NCI-H524 treated with DMSO at 0.1 percent for 48 hours (cell line): ENCODE measurements at regions not wholly inside any gene's neighbourhood (a gene's known extent, or its start where the extent isn't known, plus 50 kb on each side); places are given as distances from the start of the nearest gene placed in this dataset.
"Not testable (repeated sequence)": the region's sequence is repeated elsewhere in the genome, so short reads cannot be mapped to it uniquely, and the experiment has no call there.

Experiments used
- DNase-seq: peaks from one replicate; lab custom pipeline; 2025; lab: John Stamatoyannopoulos, UW

DNA sequence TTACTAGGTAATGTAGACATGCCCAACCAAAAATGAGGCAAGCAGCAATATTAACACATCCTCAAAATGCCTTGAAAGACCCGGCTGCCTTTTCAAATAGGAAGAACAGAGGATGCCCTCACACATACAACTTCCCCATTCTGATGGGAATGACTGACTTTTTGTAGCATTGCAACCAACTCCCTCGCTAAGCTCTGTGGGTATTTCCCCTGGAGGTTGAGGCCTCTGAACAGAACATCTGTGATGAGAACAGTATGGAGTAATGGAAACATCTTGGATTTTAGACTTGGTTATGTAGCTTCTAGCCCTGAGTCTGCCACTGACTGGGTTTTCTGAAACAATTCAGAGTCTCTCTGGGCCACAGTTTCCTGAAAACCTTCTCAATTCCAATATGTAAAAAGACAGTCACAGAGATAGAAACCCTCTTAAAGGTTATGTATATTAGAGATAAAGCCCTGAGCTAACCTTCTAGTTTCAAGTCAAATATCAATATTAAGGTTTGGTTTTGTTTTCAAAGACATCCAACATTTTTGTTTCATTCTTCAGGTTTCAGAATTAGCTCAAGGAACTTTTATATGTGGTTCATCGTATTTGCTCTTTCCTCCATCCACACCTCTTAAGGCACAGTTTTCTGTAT is 311.5 kb downstream of the SETD4 start:
- no peak for DNase-seq

DNA sequence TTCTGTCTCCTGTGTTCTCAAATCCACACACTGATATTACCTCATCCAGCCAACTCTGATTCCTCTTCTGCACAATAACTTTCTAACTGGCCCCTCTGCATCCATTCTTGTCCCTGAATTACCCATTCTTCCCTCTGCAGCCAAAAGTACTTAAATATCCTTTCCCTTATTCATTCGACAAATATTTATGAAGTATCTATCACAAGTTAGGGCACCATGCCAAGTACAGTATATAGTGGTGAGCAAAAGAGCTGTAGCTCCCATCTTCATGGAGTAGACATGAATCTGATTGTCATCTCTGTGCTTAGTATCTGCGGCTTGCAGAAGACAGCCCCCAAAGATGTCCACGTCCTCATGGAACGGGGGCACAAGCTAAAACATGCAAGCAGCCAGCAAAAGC is 316.8 kb downstream of the SETD4 start:
- no peak for DNase-seq

DNA sequence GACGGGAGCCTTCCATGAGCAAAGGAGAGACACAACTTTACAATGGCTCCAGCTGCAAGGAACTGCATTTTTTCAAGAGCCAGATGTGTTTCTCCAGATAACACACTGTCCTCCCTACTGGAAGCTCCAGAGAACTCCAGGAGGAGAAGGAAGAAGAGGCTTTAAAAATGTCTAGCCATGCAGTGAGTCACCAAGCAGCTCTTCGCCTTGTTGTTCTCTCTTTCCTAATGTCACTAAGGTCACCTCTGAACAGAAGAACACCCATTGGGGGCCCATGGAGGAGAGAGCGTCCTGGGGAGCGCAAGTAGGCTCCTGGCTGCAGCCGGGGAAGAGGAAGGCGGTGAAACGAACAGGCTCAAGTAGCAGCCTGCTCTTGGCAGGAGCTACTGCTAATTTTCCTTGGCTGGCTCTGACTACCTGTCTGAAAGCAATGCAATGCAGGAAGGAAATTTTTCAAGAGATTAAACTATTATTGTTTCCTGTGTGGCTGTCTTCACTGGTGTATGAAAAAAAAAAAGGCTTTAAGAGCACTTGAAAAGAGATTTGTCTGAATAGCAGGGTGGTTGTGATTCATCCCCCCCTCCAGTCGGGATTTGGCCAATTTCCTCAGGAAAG is 321.9 kb downstream of the SETD4 start:
- DNase-seq = no peak

DNA sequence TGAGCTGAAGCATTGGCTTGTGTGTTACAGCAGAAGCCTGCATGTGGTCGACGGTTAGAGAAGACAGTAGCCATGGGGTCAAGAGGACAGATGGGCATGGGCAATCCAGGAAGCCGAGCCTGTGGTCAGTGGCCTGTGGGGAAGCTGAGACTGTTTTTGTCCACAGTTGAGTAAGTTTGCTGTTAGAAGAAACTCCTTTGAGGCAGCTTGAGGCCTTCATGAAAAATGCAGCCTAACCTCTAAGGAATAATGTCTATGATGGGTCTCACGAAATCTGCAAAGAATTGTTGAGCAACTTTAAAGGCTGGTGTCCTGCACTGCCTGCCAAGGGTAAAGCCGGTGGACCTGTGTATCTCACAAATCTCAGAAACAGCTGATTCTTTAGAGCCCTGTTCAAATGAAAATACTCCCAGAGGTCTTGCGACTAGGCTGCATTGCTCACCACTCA is 322.4 kb downstream of the SETD4 start:
- no peak for DNase-seq

DNA sequence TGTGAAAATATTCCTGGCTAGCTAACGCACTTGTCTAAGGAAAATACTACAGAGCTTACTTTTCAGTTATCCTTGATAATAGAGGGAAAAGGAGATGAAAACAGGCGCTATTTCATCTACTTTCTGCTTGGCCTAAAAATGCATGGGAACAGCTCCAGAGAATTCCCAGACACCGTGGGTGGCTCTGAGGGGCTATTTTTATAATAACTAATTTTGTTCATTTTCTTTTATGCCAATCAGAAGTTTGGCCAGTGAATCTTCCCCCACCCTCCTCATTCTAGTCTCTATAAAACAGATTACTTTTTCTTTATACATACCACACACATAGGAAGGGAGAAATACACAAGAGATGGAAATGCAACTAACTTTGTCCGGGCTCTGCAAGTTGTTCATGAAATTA is 322.9 kb downstream of the SETD4 start:
- DNase-seq = no peak

DNA sequence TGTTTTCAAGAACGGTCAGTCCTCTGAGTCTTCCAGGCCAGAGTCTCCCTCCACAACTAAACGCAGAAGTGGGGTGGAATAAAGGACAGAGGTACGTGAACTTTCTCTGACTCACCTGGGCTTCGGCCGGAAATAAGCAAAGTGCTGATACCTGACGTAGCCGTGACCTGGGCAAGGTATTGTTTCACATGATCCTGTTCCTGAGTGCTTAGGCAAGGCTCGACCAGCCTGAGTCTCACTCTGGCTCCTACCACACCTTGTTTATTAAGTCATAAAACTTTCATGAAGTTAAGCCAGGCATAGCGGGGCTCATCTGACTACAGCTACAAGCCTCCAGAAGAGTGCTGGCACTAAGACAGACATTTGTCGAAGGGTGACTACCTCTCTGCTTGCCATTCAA is 327.5 kb downstream of the SETD4 start:
- DNase-seq = no peak

DNA sequence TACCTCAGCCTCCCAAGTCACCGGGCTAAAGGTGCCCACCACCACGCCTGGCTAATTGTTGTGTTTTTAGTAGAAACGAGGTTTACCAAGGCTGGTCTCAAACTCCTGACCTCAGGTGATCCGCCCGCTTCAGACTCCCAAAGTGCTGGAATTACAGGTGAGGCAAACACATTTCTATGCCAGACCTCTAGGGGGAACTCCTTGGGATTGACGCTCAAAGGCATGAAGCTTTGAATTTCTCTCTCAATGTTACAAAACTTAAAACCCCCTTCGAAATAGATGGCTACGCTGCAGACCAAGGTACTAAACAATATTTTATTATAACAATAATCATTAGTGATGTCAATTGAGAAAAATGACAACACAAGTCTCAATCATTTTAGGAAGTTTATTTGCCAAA is 330.0 kb downstream of the SETD4 start:
- DNase-seq = no peak

DNA sequence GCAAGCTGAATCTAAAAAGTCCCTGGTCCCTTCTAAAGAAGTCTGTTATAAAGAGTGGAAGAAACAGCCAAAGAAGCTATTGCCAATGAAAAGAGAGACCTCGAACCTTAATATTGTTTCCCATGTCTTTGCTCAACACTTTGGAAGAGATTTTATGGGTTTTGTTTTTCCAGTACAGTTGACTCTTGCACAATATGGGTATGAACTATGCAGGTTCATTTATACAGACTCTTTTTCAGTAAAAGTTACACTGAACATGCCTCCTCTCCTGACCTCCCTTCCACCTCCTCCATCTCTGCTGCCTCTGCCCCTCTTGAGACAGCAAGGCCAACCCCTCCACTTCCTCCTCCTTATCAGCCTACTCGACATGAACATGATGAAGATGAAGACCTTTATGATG is 332.5 kb downstream of the SETD4 start:
- DNase-seq = no peak

DNA sequence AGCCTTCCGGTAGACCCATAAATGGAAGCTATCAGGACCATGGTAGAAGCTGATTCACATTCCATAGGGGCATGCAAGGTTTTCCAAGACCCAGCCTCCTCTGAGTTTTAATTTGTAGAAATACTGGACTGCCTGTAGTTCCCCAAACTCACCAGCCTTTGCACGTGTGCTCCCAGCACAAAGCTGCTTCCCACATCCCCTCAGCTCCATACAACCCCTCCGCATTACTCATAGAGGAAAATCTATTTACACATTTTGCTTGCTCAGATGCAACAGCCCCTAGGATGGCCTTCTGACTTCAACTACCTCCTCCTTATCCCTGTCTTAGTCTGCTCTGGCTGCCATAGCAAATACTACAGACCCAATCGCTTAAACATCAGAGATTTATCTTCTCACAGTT is 336.2 kb downstream of the SETD4 start:
- no peak for DNase-seq

DNA sequence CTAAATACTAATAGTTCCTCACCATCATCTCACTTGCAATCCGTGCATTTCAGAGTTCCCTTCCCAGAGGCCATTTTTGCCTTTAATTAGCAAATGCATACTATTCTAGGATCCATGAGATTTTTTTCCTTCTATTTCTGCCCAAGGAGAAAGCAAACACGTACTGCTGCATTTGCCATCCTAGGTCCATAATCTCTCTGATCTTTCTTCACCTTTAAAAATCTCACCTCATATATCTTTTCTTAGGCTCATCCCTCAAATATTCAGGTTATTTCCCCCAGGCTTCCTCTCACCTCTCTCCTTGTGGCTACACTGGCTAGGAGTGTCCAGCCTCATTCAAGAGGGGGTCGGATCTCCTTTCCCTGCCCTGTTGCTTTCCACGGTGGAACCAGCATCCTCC is 338.6 kb downstream of the SETD4 start:
- no peak for DNase-seq

DNA sequence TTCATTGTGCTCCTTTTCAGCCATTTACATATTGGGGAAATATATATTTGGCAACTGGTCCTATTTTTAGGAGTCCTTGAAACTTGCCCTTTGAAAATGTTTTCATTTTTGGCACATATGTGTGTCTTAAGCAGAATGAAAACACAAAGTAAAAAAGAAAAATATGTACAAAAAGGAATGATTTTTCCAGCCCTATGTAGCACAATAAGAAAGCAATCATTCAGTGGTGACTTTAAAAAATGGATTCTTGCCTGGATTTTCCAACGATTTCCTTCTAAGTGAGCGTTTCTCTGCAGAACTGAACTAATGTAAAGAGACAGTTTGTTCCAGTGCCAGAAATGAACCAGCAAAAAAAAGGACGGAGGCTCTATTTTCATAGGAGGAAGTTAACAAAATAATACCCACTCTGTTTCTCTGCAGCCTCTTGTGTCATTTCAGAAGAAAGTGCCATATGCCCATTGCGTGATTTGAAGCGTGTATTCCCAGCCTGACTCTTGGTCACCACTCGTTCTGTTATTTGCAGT is 340.1 kb downstream of the SETD4 start:
- no peak for DNase-seq

DNA sequence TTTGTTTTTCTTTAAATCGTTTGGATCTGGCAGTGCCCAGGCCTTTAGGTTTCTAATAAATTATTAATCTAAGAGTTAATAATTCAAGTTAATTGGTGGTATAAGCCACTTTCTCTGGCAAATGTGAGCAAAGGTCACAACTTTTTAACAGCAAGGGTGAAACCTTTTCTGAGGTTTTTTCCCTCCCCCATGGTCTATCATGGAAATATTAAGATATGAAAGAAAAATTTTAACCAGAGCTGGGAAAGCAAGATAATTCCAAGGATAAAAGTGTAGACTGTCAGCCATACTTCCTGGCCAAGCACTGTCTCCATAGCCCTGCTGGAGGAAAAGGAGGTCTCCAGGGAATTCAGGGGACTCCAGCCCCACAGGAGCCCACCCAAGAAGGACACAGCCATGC is 341.2 kb downstream of the SETD4 start:
- no peak for DNase-seq

DNA sequence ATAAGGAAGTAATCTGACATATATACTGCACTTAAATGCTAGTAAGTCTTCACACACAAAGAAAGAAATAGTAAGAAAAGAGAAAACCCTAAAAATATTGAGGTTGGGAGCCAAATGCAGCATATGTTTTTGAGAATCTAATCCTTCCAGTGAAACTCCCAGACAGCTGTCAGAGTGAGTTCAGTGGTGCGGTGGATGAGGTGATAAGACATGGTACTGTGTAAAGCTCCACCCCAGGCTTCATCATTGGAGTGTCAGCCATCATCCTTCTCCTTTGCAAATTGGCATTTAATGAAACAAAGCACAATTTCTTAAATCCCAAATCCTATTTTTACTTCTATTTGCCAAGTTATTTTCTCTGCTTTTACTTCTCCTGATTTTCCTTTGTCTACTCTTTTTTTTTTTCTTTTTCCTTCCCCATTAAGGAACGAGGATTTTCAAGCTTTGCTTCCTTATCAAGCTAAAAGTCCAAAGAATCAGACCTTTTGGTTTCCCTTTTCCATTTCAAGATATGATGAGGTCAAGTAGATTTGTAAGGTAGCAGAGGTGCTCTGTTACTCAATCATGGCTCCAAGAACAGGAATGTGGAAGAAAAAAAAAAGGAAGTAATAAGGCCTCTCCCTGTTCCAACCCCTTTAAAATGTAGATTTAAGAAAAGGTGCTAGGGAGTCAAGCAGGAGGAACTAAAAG is 343.3 kb downstream of the SETD4 start:
- peak; percentile 15 for DNase-seq

DNA sequence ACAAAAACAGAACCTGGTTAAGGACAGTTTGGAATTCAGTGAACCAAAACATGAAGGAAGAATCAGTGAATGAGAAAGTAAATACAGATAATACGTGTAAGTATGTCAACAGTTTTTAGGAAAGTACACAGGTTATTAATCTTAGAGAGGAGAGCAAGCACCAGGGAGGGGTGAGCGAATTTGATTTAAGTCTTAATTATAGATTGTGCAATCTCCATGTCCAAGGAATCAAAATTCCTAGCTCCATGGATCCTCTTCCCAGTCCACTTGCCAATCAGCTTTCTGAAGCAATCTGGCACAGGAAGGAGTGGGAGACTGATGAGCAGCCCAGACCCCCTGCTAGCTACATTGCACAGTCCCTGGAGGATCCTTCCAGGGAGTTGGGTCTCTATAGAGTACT is 346.4 kb downstream of the SETD4 start:
- no peak for DNase-seq

DNA sequence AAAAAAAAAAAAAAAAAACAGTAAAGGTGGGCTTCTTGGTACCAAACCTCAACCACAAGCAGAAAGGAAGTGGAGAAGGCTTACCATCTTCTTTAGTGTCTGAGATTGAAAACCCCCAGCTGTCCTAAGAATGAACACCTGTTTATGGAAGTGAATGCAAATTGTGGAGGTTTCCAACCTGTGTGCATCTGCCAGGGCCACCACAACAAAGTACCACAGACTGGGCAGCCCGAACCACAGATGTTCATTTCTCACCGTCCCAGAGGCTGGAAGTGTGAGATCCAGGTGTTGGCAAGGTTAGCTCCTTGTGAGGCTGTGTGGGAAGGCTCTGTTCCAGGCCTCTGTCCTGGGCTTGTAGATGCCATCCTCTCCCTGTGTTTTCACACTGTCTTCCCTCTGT is 348.7 kb downstream of the SETD4 start:
- no peak for DNase-seq

DNA sequence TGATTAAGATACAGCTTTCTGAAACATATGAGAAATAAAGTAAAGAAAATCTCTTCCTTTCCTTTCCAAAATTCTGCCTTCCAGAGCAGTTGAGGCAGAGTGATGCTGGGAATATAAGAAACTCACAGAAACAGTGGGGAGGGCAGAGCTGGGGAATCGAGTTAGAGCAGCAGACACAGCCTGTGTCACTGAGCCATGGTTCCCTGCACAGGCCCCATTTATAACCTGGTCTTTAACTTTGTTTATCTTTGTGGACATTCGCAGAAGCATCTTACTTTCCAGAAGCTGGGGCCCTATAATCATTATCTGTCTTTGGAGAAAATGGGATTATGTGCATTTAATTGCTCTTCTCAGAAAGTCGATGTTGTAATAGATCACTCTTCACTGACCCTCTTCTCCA is 349.1 kb downstream of the SETD4 start:
- no peak for DNase-seq

DNA sequence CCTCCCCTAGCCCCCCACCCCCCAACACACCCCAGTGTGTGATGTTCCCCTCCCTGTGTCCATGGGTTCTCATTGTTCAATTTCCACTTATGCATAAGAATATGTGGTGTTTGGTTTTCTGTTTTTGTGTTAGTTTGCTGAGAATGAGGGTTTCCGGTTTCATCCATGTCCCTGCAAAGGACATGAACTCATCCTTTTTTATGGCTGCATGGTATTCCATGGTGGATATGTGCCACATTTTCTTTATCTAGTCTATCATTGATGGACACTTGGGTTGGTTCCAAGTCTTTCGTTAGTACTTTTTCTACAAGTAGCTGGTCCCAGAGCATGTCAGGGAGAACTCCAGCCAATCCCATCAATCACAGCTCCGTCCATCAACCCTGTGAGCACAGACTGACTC is 350.3 kb downstream of the SETD4 start:
- DNase-seq = not testable (repeated sequence)

DNA sequence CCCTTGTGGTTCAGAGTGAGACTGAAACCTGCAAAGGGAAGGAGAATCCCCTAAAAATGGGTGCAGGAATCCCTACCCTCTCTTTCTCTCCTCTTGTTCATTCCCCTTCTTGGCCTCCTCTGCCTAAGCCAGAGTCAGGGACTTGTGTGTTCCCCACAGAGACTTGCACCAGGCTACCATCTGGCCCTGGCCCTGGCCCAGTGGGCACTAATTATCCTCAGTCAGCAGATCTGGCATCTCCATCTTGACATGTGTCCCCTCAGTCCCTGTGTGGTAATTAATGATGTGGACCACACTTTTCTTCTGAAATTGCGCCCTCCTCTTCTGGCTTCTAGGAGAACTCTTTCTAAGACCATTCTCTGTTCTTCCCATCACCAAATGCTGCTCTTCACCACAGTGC is 354.4 kb downstream of the SETD4 start:
- no peak for DNase-seq

DNA sequence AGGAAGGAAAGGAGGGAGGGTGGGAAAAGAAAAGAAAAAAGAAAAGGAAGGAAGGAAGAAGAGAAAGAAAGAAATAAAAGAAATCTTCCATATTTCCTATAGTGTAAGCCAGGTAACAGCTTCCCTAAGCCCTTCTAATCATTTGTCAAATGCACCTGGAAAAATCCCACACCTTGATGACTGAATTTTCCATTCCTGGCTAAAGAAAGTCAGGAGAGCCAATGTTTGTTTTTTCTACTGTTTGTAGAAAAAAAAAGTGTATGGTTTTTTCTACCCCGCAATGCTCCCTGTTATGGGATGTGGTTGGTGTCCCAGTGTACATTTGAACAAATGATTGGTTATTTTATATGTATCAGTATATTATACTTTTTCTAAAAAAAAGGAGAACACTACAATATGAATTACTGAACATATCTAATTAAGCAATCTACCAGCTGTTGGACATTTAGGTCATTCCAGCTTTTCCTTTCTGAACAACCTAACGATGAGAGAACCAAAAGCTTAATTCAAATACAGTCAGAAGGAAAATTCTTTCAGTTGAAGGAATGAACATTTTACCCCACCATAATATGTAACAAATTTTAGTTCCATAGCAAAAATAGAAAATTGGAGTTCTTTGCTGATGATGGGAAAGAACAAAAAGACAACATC is 355.0 kb downstream of the SETD4 start:
- no peak for DNase-seq

DNA sequence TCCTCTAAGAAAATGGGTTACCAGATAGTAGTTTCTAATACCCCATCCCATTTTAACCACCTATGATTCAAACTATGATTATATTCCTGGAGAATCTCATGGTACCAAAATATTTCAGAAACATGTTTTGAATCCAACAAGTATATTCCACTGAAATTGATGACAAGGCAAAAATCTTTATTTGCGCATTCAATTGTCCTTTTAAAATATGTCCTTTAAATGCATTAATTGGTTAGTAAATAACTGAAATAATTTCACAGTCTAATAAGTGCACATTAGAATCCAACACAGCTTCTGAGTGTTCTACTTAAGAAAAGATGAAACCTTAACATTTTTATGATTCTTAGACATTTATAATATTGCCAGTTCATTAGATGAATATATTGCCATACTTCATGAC is 356.6 kb downstream of the SETD4 start:
- no peak for DNase-seq

DNA sequence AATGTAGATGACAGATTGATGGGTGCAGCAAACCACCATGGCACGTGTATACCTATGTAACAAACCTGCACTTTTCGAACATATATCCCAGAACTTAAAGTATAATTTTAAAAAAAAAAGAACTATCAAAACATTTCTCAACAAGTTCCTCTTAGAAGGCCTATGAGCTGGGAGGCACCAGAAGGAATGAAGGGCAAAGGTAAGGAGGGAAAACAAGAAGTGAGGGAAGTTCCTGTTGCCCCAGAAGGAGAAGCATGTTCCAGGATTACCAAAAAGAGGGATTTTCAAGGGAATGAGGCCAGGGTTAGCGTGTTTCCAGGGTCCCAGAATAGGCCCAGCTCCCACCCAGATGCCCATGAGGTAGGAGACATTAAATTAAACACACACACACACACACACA is 361.0 kb downstream of the SETD4 start:
- no peak for DNase-seq

DNA sequence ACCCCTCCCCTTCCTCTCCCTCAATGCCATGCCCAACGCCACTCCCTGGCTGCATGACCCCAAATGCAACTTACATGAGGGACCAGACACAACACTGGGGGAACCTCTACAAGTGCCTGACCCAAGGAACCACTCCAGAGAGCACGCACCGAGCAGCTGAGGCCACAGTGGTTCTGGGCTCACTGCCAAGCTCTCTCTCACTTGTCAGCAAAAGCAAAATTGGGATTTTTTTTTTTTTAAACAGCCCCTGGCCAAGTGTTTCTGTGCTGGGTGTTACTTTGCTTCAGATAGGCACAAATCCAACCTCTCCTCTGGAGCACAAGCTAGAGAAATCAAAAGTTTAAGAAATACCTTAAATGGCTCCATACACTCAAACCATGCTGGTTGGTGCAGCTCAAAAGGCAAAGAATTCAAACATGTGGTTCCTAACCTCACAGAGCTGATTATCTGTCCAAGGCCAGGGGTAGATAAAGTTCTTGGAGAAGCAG is 363.0 kb downstream of the SETD4 start:
- no peak for DNase-seq

DNA sequence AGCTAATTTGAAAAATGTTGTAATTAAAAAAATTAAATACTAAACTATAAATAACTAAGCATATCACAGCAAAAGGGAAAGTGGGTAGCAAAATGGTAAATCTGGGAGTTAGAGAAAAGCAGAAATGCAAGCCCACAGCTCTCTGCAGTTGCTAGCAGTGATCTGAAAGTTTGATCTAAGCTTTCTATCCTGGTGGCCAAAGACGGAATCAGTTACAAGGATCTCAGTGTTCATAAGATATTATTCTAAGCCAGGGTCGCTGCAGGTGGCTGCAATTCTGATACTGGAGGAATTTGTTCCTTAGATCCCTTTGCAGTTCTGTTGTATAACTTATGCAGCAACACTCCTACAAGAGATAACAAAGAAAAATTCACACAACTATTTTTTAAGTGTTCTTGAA is 363.7 kb downstream of the SETD4 start:
- DNase-seq = no peak
